SK-N-MC (cell line): ENCODE measurements at regions not wholly inside any gene's neighbourhood (a gene's known extent, or its start where the extent isn't known, plus 50 kb on each side); places are given as distances from the start of the nearest gene placed in this dataset.

Experiments used
- EZH2 ChIP-seq: fragments of 200-600 bp; sonication (generic); IDR thresholded peaks from one replicate; pipeline ENCODE4 v1.6.1; 2017; ENCODE audit warnings: antibody characterized with exemption
- POLR2AphosphoS5 ChIP-seq: IDR thresholded peaks from 2 replicates; pipeline ENCODE4 v1.6.1; 2012; ENCODE audit warnings: mild to moderate bottlenecking, low read depth, low read length, borderline replicate concordance

DNA sequence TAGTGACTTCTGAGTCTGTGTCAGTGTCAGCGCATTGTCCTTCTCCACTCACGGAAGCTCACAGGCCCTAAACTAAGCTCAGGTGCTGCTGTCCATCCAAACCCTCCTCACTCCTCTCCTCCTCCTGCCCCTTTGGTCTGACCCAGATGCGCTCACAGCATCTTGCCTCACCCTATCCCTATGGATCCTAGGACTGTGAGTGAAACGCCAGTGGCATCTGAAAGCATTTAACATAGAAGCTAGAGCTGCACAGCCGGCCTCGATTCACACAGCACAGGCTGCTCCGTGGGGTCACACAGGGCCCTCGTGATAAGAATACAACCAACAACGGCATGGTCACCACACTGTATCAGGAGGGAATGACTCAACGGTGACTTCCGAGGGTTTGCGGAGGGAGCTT, 149.1 kb upstream of the SPACA7 start:
- no peak for TF ChIP-seq POLR2AphosphoS5
- TF ChIP-seq EZH2 = no peak
